Stimulated activated CD4-positive, alpha-beta T cell treated with anti-CD3 and anti-CD28 coated beads, Interleukin-12 subunit alpha, Interleukin-12 subunit beta, amount 100 ng/mL, for 24 hours (primary cell): ENCODE measurements at regions not wholly inside any gene's neighbourhood (a gene's known extent, or its start where the extent isn't known, plus 50 kb on each side); places are given as distances from the start of the nearest gene placed in this dataset.
"Not testable (repeated sequence)": the region's sequence is repeated elsewhere in the genome, so short reads cannot be mapped to it uniquely, and the experiment has no call there.

Experiments
- DNase-seq, 2 experiments: peaks; one replicate each; pipeline ENCODE4 v3.0.0-alpha.2; 2020; ENCODE audit warnings: low read depth in 2 of 2

DNA sequence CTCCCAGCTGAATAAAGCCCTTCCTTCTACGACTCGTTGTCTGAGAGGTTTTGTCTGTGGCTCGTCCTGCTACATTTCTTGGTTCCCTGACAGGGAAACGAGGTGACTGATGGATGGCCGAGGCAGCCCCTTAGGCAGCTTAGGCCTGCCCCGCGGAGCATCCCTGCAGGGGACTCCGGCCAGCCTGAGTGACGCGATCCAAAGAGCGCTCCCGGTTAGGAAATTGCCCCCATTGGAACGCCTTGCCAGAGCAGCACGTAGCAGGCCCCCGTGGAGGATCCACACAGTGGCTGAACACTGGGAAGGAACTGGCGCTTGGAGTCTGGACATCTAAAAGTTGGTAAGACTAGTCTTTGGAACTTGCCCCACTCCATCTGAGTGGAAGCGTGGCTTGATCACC lies 296.8 kb upstream of the SGCG start:
- no peak for DNase-seq

DNA sequence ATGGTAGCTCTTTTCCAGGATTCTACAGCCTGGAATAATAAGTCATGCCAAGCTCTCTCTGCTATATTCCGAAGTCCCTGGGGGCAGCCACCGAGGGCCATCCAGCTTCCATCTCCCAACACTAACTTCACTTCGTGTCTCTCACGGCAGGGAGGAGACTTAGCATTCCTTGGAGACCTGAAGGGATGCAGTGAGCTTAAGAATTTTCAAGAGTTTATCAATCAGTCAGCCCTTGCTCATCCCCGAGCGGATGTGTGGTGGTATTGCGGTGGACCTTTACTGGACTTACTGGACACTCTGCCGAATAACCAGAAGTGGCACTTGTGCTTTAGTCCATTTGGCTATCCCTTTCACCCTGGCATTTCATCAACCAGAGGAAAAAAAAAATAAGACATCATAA lies 294.7 kb upstream of the SGCG start:
- not testable (repeated sequence) for DNase-seq

DNA sequence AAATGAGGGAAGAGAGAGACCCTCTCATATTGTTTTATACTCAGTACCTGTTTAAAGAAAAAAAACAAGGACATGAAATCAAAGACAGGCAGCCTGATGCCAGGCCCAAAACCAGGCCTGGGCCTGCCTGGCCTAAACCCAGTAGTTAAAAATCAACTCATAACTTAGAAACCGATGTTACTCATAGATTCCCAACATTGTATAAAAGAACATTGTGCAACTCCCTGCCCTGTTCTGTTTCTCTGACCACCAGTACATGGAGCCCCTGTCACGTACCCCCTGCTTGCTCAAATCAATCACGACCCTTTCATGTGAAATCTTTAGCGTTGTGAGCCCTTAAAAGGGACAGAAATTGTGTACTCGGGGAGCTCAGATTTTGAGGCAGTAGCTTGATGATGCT lies 291.4 kb upstream of the SGCG start:
- DNase-seq = not testable (repeated sequence)

DNA sequence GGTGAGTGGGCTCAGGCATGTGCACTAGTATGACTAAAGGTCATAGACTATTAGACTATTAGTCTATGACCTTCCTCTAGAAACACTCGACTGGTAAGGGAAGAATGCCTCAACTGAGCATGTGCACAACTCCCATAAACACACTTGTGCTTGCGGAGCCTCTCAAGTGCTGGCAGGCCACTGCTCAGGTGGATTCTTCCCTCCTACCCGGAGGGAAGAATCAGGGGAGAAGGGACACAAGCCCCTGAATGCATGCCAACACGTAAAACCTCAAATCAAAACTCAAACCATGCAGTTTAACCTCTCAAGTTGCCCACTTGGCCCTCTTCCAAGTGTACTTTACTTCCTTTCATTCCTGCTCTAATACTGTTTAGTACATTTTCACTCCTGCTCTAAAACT lies 287.6 kb upstream of the SGCG start:
- no peak for DNase-seq

DNA sequence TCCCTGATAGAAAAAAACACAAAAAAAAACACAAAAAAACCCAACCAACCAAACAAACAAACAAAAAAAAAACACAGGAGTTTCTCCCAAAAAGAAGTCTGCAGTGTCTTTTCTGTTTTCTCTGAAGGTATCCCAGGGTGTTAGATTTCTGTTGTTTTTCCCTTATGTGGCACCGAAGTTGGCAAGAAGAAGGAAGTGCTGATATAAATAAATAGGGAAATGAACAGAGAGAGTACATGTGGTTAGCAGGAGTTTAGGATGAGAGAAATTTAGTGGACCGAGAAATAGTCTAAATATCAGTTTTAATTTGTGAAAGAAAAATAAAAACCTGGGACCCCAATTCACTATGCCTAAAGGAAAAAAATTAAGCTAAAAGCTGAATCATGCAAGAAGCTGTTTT lies 287.0 kb upstream of the SGCG start:
- DNase-seq = no peak

DNA sequence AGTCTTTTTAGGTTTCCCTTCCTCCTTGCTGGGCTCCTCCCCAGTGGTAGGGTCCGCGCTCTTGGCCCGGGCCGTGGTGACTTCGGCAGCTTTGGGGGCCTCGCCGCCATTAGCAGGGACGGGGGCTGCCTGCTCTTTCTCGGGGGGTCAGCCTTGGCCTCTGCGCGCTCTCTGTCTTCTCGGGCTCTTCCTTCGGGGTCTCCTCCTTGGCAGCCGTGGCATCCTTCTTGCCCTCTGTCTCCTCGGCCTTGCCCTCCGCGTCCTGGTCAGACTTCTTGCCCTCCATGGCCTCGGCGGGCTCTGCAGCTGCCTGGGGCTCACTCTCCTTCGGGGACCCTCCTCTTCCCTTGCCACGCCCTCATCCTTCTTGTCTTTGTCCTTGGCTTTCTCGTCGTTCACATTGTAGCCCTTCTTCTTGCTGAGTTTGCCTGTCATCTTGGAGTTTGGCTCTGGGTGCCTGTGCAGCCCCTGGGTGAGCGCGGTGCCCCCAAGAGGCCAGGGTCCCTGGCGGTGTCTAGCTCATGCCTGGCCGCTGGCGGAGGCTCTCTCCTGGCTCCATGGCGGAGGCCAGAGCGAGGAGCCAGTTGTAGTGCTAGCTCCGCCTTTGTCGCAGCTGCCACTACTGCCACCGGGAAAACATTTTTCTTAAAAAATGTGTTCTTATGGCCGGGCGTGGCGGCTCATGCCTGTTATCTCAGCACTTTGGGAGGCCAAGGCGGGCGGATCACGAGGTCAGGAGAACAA lies 283.0 kb upstream of the SGCG start:
- DNase-seq = no peak

DNA sequence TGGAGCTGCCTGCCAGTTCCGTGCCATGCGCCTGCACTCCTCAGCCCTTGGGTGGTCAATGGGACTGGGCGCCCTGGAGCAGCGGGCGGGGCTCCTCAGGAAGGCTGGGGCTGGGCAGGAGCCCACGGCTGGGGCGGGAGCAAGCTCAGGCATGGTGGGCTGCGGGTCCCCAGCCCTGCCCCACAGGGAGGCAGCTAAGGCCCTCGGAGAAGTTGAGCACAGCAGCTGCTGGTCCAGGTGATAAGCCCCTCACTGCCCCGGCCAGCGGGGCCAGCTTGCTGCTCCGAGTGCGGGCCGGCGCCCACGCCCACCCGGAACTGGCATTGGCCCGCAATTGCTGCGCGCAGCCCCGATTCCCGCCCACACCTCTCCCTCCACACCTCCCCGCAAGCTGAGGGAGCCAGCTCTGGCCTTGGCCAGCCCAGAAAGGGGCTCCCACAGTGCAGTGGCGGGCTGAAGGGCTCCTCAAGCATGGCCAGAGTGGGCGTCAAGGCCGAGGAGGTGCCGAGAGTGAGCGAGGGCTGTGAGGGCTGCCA lies 280.3 kb upstream of the SGCG start:
- not testable (repeated sequence) for DNase-seq

DNA sequence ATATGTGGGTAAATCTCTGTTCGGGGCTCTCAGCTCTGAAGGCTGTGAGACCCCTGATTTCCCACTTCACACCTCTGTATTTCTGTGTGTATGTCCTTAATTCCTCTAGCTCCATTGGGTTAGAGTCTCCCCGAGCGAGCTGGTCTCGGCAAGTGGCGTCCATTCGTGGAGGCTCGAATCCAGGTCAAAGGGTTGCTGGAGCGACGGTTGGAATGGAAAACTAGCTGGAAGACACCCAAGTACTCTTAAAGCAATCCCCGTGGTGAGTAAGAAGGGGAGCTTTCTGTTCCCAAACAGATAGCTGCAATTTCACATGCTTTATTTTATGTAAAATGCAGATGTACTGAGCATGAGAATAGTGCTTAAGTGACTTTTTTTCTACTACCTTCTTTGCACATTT lies 277.5 kb upstream of the SGCG start:
- no peak for DNase-seq

DNA sequence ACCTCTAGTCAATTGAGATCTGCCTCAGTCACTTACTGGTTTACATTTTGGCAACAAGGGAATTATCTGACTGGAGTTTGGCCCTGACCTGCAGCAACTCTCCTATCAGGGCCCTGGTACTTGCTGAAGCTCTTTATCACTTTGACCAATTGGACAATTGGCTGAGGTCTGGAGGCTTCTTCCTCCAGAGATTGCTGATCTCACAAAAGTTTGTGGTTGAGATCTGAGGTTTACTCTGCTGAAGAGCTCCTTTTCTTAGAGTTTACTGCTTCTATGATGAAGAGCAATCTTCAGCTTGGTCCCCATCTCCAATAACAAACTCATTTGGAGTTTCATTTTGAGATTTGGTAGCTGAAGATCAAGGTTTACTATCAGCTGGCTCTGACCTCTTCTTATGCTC lies 276.9 kb upstream of the SGCG start:
- no peak for DNase-seq

DNA sequence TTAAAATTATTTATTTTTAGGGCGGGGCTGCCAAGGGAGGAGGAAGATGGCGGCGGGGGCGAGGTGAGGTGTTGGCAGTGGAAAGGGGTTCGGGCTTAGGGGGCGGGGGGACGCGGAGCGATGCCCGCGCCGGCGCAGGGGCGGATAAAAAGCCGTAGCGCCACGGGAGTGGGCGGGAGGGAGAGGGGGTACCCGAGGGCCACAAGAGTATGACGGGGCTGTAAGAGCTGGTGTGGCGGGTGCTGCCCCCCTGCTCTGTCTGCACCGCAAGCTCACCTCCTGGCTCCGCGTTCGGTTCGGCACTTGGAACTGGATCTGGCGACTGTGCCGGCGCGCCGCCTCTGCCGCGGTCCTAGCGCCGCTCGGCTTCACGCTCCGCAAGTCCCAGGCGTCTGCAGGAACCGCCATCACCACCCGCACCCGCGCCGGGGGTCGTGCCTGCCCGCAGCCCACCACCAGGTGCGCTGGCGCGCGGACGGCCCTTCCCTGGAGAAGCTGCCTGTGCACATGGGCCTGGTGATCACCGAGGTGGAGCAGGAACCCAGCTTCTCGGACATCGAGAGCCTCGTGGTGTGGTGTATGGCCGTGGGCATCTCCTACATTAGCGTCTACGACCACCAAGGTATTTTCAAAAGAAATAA lies 265.2 kb upstream of the SGCG start:
- no peak for DNase-seq

DNA sequence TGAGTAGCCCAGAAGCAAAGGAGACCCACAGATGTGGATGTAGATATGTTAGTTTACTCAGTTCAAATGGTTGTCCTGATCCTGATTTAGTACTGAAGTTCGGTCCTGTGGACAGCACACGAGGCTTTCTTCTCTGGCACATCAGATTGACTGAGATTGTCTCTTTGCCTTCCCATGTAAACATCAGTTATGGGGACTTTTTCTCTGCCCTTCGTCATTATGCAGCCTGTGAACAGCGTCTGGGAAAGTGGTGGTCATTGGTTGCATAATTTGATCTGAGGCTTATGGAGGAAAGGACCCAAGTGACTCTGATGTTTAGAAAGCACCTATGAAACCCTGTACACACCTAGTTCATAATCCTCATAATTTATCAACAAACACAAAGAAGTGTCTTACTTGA lies 264.5 kb upstream of the SGCG start:
- not testable (repeated sequence) for DNase-seq

DNA sequence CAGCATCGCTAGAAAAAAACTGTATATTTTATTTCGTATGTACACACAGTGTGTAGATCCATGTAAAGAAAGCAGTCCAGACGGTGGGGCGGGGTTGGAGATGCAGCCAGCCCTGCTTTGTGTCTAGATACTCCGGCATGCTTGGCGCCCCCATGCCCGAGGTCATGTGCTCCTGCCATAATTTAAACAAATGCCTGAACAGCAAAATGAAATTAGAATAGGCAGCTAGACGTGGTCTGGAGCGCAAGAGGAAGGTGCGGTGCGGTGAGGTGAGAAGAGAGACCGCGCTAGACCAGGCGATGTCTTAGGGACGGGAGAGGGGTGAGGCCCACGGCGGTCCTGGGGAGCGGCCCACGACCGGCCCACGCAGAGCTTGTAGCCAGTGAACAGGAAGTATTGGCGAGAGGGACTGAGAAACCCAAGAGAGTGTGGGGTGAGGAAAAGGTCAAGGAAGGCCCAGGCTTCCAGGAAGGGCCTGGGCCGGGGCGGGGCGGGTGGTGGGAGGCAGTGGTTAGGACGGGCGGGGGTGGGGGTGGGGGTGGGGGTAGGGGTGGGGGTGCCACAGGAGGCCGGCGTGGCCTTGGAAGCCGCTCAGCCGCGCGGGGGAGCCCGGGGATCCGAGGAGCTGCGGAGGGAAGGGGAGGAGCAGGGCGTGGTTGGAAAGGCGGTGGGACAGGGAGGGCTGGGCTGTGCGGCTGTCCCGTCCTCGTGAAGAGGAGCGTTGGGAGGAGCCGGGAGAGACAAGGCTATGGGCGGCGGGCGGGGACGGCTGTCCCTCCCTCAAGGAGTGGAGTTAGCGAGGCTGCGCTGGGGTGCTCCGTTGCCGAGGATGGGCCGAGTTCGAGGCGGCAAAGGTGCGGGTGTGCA lies 254.7 kb upstream of the SGCG start:
- DNase-seq = no peak

DNA sequence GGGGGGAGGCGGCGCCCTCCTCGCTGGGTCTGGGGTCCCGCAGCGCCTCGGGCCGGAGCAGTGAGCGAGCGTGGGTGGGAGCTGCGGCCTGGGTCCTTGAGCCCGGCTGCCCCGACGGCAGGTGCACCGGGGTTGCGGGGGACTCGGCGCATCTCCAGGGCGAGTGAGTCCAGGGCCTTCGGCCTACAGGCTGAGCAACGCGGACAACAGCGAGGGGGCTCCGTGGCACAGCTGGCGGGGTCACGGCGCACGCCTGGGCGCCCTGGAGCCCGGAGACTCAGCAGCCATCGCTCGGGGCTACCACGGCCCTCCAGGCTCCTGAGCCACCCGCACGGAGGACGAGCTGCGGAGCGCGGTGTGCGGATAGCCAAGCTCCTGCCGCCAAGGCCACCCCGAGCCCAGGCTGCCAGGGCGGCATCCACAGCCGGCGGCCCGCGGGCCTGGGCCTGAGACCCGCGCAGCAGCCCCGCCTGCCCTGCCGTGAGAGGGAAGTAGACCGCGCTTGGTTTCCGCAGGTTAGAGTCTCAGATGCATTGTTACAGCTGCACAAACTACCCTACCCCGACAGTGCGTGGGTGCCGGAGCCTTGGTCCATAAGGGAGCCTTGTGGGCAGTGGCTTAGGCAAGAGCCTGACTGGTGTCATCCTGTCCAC lies 253.9 kb upstream of the SGCG start:
- no peak for DNase-seq

DNA sequence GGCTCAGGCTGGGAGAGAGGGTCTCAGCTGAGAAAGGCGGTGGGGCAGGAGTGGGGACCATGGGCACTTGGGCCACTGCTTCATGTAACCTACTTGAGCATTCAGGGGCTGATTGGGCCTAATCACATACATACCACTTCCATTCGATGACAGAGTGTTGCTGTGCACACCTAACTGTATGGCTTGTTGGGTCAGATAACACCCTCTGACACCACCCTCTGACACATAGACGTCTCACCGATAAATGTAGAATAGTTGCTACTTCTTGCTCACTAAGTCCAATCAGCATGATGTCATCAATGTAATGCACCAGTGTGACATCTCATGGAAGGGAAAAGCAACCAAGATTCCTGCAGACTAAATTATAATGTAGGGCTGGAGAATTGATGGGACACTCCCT lies 252.9 kb upstream of the SGCG start:
- DNase-seq = not testable (repeated sequence)

DNA sequence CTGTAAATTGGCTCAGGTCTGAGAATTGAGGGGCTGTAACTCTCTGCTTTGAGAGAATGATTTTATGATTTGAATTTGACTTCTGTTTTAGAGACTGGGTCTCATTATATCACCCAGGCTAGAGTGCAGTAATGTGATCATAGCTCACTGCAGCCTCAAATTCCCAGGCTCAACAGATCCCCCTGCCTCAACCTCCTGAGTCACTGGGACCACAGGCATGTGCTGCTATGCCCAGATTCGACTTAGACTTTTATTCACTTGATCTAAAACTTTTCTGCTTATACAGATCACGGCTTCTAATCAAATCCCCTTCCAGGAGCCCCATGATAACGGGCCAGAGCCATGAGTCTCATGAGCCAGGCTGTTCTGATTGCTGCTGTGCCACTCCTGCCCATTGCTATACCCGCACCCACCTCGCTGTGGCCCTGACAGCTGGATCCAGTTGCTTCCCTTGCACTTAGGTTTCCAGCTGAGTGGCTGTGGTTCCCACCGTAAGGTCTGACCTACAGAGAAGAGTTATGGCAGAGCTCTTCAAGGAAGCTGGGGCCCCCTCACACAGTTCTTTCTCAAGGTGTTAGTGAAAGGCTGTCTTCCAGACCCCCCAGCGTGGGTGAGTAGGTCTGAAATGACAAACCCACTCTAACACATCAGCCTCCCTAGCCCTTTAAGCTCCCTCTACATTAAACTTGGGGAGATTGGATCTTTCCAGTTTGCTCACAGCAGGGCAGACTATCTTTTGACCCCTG lies 251.2 kb upstream of the SGCG start:
- DNase-seq = no peak

DNA sequence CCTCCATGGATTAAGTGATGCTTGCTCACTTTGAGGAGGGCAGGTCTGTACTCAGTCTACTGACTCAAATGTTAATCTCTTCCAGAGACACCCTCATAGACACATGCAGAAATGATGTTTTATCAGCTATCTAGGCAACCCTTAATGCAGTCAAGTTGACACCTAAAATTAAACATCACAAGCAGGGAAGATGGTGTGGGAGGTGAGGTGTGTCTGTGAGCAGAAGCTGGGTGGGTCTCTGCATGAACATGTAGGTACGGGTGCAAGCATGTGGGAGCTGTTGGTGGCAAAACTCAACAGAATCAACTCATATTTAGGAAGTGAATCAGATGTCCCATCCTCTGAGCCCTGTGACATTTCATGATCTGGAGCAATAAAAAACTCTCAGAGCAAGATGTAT lies 249.2 kb upstream of the SGCG start:
- DNase-seq = no peak

DNA sequence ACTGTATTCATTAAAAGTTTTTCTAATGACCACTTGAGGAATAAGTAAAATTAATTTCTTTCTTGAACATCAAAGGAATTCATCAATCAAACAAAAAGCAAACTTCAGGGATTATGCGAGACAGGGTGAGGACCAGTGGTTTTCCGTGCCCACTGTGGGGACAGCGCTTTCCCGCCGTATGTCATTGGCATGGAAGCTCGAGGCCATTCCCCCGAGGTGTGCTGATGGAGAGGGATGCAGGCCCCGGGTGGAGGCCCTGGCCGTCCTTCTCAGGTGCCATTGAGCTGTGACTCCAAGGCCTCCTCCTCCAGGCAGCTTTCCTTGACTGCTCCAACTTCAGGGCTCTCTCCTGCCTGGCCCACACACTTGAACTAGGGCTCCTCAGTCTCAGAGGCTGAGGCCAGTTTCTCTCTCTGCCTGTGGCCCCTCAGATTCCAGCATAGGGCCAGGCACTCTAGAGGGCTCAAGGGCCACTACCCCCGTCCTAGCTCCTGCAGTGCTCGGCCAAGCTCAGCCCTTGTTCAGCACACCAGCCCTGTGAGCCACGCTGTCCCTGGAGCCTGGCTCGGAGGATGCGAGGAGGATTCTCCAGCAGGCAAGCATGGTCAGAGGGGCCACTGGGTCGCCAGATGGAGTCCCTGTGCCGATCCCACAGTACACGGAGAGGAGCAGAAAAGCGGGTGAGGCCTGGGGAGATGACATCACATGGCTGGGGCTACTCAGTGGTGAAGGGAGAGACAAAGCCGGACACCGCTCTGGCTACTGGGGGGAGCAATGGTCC lies 248.0 kb upstream of the SGCG start:
- not testable (repeated sequence) for DNase-seq

DNA sequence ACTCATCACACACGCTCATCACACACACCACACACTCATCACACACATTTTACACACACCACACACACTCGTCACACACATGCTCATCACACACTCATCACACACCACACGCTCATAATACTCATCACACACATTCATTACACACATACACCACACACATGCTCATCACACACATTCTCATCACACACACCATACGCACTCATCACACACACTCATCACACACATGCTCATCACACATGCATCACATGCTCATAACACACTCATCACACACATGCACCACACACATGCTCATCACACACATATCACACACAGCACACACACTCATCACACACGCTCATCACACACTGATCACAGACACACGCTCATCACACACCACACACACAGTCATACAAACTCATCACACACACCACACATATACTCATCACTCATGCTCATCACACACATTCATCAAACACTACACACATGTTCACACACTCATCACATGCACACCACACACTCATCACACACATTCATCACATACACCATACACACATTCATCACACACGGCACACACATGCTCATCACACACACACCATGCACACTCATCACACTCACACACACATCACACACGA lies 247.1 kb upstream of the SGCG start:
- DNase-seq = no peak

DNA sequence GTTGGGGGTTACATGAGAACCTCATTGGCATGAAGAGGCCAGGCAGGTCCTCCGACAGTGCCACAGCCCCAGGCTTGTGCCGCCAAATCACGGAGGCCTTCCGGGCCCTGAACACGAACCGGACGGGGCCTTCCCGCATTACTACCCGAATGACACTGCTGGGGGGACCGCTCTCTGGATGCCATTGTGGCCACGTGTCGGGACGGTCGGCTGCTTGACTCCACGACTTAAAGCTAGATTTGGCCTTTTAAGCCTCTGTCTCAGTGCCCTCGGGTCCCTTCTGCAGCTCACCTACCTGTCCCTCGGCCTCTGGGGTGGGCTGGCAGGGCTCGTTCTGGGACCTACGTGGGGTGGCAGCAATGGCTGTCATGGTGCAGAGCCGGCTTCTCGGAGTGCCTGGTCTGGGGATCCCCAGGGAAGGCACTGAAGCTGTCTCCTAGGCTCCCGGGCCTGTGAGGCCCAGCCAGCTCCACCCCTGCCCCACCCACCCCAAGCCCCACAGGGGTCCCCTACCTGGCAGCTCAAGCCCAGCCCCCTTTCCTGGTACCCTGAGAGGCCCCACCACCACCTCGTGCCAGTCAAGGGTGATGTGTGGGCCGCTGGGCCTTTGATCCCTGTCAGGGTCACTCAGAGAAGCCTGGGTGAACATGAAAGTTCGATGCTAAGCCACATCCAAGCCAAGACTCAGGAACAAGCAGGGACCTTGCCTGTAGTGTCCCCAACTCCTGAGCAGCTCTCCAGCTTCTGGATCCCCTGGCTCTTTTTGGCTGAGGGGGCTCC lies 245.8 kb upstream of the SGCG start:
- DNase-seq = no peak
